ENCODE measurements at regions not wholly inside any gene's neighbourhood (a gene's known extent, or its start where the extent isn't known, plus 50 kb on each side); places are given as distances from the start of the nearest gene placed in this dataset.

DNA sequence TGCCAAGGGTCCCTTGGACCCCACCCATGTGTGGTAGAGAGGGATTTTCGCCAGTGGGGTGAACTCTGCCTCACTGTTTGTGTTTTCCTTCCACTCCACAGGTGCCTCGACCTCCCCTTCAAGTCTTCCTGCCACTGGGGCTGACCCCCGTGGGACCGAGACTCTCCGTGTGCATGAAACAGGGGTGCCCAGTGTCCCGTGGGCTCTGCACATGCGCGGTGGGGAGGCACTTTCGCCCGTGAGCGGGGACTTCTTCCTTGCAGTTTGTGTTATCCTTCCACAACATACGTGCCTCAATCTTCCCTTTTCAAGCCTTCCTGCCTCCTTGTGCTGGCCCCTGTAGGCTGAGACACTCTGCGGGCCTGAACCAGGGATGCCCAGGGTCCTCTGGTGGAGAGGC, 362.4 kb downstream of the ALG10 start:
- no peak for TF ChIP-seq CTCF (IDR thresholded peaks at IDR 0.05; ENCODE audit: control extremely low read depth, extremely low read depth, low read depth, missing control alignments)
- CTCF ChIA-PET, result no interaction called here
- DNase-seq (ENCODE audit: extremely low spot score), result no peak
- POLR2A ChIA-PET, result no interaction called here

GRCh38 chr12:34386016-34386415, 363.7 kb downstream of the ALG10 start:
- TF ChIP-seq CTCF (IDR thresholded peaks at IDR 0.05; ENCODE audit: control extremely low read depth, extremely low read depth, low read depth, missing control alignments), result no peak
- DNase-seq (ENCODE audit: extremely low spot score), result no peak
- POLR2A ChIA-PET, result no interaction called here
- CTCF ChIA-PET, result no interaction called here

DNA sequence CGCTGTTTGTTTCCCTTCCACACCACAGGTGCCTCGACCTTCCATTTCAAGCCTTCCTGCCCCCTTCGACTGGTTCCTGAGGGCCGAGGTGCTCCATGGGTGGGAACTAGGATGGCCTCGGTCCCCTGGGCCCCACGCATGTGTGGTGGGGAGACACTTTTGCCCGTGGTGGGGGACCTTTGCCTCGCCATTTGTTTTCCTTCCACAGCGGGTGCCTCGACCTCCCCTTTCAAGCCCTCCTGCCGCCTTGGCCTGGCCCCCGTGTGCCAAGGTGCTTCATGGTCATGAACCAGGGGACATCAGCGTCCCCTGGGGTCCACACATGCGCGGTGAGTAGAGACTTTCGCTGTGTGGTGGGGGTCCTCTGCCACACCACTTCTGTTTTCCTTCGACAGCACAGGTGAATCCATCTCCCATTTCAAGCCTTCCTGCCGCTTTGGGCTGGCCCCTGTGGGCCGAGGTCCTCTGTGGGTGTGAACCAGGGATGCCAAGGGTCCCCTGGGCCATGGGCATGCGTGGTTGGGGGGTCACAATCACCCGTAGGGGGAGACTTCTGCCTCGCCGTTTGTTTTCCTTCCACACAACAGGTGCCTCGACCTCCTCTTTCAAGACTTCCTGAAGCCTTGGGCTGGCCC, 364.4 kb downstream of the ALG10 start:
- DNase-seq (ENCODE audit: extremely low spot score), result no peak
- ChIA-PET CTCF (no interaction called here), POLR2A (no interaction called here)
- TF ChIP-seq CTCF (IDR thresholded peaks at IDR 0.05; ENCODE audit: control extremely low read depth, extremely low read depth, low read depth, missing control alignments), result no peak

GRCh38 chr12:34387711-34388635, 365.7 kb downstream of the ALG10 start:
- ChIA-PET POLR2A (no interaction called here), CTCF (no interaction called here)
- no peak for DNase-seq (ENCODE audit: extremely low spot score)
- no peak for TF ChIP-seq CTCF (IDR thresholded peaks at IDR 0.05; ENCODE audit: control extremely low read depth, extremely low read depth, low read depth, missing control alignments)

DNA sequence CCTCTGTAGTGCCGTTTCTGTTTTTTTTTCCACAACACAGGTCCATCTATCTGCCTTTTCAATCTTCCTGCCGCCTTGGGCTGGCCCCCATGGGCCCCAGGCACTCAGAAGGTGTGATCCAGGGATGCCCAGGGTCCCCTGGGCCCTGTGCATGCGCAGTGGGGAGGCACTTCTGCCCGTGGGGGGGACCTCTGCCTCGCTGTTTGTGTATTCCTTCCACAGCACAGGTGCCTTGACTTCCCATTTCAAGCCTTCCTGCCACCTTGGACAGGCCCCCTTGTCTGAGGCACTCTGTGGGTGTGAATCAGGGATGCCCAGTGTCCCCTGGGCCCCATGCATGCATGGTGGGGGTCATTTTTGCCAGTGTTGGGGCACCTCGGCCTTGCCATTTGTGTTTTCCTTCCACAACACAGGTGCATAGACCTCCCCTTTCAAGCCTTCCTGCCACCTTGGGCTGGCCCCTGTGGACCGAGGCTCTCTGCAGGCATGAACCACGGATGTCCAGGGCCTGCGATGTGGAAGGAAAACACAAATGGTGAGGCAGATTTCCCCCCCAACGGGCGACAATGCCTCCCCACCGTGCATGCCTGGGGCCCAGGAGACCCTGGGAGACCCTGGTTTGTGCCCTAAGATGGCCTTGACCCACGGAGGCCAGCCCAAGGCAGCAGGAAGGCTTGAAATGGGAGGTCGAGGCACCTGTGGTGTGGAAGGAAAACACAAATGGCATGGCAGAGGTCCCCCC, 366.5 kb downstream of the ALG10 start:
- no peak for TF ChIP-seq CTCF (IDR thresholded peaks at IDR 0.05; ENCODE audit: control extremely low read depth, extremely low read depth, low read depth, missing control alignments)
- no peak for DNase-seq (ENCODE audit: extremely low spot score)
- POLR2A ChIA-PET, result no interaction called here
- CTCF ChIA-PET, result no interaction called here

DNA sequence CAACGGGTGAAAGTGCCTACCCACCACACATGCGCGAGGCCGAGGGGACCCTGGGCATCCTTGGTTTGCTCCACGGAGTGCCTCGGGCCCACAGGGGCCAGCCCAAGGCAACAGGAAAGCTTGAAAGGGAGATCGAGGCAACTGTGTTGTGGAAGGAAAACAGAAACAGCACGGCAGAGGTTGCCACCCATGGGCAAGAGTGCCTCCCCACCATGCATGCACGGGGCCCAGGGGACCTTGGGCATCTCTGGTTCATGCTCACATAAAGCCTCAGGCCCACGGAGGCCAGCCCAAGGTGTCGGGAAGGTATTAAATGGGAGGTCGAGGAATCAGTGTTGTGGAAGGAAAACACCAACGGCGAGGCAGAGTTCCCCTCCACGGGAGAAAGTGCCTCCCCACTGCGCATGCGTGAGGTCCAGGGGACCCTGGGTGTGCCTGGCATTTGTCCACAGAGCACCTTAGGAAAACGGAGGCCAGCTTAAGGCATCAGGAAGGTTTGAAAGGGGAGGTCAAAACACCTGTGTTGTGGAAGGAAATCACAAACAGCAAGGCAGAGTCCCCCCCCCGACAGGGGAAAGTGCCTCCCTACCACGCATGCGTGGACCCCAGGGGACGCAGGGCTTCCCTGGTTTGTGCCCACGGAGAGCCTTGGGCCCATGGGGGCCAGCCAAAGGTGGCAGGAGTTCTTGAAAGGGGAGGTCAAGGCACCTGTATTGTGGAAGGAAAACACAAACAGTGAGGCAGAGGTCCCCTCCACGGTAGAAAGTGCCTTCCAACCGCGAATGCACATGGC, 367.3 kb downstream of the ALG10 start:
- no peak for TF ChIP-seq CTCF (IDR thresholded peaks at IDR 0.05; ENCODE audit: control extremely low read depth, extremely low read depth, low read depth, missing control alignments)
- no peak for DNase-seq (ENCODE audit: extremely low spot score)
- POLR2A ChIA-PET, result no interaction called here
- CTCF ChIA-PET, result no interaction called here
